Mucosa of descending colon (tissue), 3 donors: ENCODE measurements at regions not wholly inside any gene's neighbourhood (a gene's known extent, or its start where the extent isn't known, plus 50 kb on each side); places are given as distances from the start of the nearest gene placed in this dataset.

Experiments
- ATAC-seq: fragments of 200-7000 bp; cut with Tn5 transposase; one replicate; pipeline ENCODE4 v1.9.1; 2020; ENCODE audit warnings: mild to moderate bottlenecking, moderate library complexity
- DNase-seq, 3 donors: peaks; one replicate each; pipeline ENCODE4 v3.0.0-alpha.2; 2020
- H3K36me3 ChIP-seq: fragments of 200-600 bp; one replicate; pipeline ENCODE4 v1.8.0; 2021; ENCODE audit warnings: low read depth, mild to moderate bottlenecking
- H3K4me1 ChIP-seq: fragments of 200-600 bp; one replicate; pipeline ENCODE4 v1.8.0; 2021; ENCODE audit warnings: low read depth, mild to moderate bottlenecking
- H3K4me3 ChIP-seq: fragments of 200-600 bp; one replicate; pipeline ENCODE4 v1.8.0; 2021; ENCODE audit warnings: mild to moderate bottlenecking
- H3K9me3 ChIP-seq: fragments of 200-600 bp; one replicate; pipeline ENCODE4 v1.8.0; 2021; ENCODE audit warnings: mild to moderate bottlenecking
- intact Hi-C, 2 donors: fragments of 100-400 bp; cut with DNase I in 1 of 2; cut with micrococcal nuclease in 1 of 2; formaldehyde crosslinking; loops; one replicate each; pipeline versions ENCODE4 v1.11.0 to v1.11.1; 2022; cut with DNase I, micrococcal nuclease
- TF ChIP-seq, protein P1 (sequence below): fragments of 200-600 bp; IDR thresholded peaks from one replicate; pipeline ENCODE4 v1.8.0; 2022; ENCODE audit warnings: antibody characterized with exemption, mild to moderate bottlenecking
- donor health status: DM: no; HTN: no; CAD: no; lungs with moderate emphysema.
- donor health status: DM: no; HTN: no; CAD: no.
- donor health status: DM: no; HTN: yes; CAD: no.

DNA sequence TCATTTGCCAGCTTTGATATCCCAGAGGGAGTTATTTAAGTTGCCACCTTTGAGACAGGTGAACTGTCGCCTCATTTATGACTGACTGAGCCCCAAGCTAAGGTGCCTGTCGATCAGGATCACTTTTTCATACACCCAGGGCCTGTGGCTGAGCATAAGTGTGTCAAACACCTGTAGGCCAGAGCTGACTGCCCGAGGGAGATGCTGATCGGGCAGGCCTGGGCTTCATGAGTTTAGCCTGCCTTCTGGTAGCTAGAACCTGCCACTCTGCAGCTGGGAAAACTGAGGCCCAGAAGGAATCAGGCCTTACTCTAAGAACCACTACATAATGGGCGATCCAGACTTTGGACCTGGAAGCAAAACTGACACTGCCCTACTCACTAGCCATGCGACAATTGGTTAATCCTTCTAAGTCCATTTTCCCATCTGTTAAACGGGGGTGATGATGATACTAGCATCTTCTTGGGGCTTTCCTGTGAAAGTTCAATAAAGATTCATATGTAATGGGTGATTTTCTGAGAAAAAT, 188.7 kb upstream of the GLI2 start:
- no peaks in the 10 kb centered on the region for H3K36me3 ChIP-seq
- no peaks in the 10 kb centered on the region for H3K4me1 ChIP-seq
- H3K4me3 ChIP-seq: no peak overlapping the region
- ATAC-seq (no peak), DNase-seq (no peak)
- TF ChIP-seq, protein P1, sequence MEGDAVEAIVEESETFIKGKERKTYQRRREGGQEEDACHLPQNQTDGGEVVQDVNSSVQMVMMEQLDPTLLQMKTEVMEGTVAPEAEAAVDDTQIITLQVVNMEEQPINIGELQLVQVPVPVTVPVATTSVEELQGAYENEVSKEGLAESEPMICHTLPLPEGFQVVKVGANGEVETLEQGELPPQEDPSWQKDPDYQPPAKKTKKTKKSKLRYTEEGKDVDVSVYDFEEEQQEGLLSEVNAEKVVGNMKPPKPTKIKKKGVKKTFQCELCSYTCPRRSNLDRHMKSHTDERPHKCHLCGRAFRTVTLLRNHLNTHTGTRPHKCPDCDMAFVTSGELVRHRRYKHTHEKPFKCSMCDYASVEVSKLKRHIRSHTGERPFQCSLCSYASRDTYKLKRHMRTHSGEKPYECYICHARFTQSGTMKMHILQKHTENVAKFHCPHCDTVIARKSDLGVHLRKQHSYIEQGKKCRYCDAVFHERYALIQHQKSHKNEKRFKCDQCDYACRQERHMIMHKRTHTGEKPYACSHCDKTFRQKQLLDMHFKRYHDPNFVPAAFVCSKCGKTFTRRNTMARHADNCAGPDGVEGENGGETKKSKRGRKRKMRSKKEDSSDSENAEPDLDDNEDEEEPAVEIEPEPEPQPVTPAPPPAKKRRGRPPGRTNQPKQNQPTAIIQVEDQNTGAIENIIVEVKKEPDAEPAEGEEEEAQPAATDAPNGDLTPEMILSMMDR: no peak
- intact Hi-C loops: no loop called here
- H3K9me3 ChIP-seq: no peaks in the 10 kb centered on the region

DNA sequence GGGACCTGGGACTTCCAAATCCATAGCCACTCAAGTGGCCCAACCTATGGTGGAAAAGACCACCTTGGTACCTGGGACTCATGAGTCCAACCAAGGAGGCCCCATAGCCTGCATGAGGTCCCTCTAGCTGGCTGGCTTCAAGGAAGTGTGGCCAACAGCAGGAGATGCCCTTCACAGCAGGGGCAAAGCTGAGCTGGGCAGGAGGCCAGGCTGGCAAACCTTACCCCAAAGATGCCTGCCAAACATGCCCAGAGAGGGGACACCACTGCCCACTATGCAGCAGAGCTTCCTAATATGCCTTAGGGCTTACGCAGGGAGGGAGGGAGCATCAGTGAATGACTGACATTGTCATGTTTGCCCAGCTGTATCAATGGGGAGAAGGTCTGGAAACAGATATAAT, 188.0 kb upstream of the GLI2 start:
- Histone ChIP-seq H3K4me1 (peaks cover 1% of the 10 kb centered on the region), H3K4me3 (no peak overlapping the region), H3K36me3 (no peaks in the 10 kb centered on the region), H3K9me3 (no peaks in the 10 kb centered on the region)
- TF ChIP-seq, protein P1: no peak
- intact Hi-C loops: no loop called here
- DNase-seq: no peak
- no peak for ATAC-seq

DNA sequence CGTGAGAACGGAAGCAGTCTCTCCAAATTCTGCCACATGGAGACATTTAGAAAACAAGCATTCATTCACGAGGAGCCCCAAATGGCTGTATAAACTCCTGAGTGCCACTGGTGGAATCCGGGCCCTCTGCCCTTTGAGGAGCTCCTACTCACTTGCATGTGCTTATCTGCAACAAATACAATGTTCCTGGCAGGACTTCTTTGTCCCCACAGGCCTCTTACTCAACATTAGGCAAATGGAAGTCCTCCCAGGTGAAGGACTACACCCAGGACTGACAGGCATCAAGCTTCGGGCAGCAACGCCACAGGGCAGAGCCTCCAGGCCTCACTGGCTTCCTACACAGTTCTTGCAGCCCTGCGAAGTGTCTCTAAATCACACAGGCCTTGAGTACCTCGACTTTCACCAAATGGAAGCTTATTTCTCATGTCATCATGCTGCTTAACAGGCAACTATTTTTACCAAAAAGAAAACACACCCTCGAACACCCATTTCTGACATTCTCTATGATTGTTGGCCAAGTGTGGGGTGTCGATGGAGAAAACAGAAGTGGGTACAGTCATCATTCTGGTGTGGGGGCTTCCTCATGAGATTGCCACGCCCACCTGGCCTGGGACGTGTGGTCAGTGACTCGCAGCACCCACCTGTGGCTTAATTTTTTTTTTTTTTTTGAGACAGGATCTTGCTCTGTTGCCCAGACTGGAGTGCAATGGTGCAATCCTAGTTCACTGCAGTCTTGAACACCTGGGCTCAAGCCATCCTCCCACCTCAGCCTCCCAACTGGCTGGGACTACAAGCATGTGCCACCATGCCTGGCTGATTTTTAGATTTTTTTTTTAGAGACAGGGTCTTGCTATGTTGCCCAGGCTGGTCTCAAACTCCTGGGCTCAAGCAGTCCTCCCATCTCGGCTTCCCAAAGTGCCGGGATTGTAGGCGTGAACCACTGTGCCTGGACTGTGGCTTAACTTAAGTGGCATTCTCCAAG, 186.8 kb upstream of the GLI2 start:
- no peak for DNase-seq
- peaks cover 9% of the 10 kb centered on the region for H3K4me1 ChIP-seq
- intact Hi-C loops: no loop called here
- H3K9me3 ChIP-seq: no peaks in the 10 kb centered on the region
- TF ChIP-seq, protein P1: no peak
- no peaks in the 10 kb centered on the region for H3K36me3 ChIP-seq
- no peak for ATAC-seq
- no peak overlapping the region for H3K4me3 ChIP-seq

DNA sequence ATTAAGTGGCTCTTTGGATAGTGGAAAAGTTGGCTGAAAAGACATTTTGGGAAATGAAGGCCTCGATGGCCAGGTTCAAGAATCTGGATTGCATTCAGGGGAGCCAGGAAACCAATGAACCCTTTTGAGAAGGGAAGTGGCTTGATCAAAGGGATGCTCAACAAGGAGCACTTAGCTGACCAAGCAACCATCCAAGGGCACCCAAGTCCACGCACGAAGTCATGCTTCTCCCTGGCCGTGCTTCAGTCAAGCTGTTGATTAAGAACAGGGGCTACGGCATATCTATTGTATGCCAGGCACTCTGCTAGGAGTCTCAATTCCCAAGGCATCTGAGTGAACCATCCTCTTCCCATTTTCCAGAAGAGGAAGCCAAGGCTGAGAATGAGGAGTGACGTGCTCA, 185.8 kb upstream of the GLI2 start:
- H3K9me3 ChIP-seq: no peaks in the 10 kb centered on the region
- H3K4me3 ChIP-seq: no peak overlapping the region
- no peak for ATAC-seq
- no peak for DNase-seq
- TF ChIP-seq, protein P1: no peak
- H3K4me1 ChIP-seq: peaks cover 9% of the 10 kb centered on the region
- intact Hi-C loops: loop anchor here in 1 of 2 donors (10.0 kb wide), 1 partner anchor 205 kb away; the partner anchor contains the start of gene INHBB
- H3K36me3 ChIP-seq: no peaks in the 10 kb centered on the region

DNA sequence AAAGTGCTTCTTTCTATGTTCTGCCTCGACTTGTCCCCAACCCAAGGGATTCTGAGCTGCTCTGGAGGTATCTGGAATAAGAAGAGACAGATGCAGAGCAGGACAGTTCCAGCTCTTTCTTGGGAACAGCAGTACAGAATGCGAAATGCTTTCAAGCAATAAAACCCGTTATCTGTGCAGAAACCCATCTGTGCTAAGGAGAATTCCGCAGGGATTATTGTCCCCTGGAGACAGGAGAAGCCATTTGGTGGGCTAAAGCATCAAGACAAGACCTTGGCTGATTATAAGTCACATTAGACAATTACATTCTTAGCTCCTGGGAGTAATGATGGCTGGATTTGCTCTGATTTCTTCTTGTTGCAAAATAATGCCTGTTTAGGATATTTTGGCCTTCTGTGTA, 185.4 kb upstream of the GLI2 start:
- DNase-seq (no peak), ATAC-seq (no peak)
- H3K4me3 ChIP-seq: no peak overlapping the region
- peaks cover 9% of the 10 kb centered on the region for H3K4me1 ChIP-seq
- TF ChIP-seq, protein P1: no peak
- intact Hi-C loops: loop anchor here in 1 of 2 donors (10.0 kb wide), 1 partner anchor 205 kb away; the partner anchor contains the start of gene INHBB
- H3K9me3 ChIP-seq: no peaks in the 10 kb centered on the region
- no peaks in the 10 kb centered on the region for H3K36me3 ChIP-seq
